Gastroesophageal sphincter (tissue), 4 donors: ENCODE measurements at regions not wholly inside any gene's neighbourhood (a gene's known extent, or its start where the extent isn't known, plus 50 kb on each side); places are given as distances from the start of the nearest gene placed in this dataset.
A peak's percentile ranks its signal among the peaks of the same experiment; 100 is the strongest.
"Not testable (repeated sequence)": the region's sequence is repeated elsewhere in the genome, so short reads cannot be mapped to it uniquely, and the experiment has no call there.

Source experiments
- ATAC-seq: fragments of 150-250 bp; one replicate; pipeline ENCODE4 v1.9.1; 2016; ENCODE audit warnings: mild to moderate bottlenecking, moderate library complexity
- H3K27ac ChIP-seq, 4 donors: fragments of 200-600 bp; sonication (generic) in 3 of 4; 1 replicate in 3 of 4; 2 replicates in 1 of 4; pipeline ENCODE4 v1.5.1; 2016 to 2019
- H3K27me3 ChIP-seq: fragments of 200-600 bp; sonication (generic); one replicate; pipeline ENCODE4 v1.5.1; 2019
- H3K36me3 ChIP-seq, 2 donors: fragments of 200-600 bp; sonication (generic); one replicate each; pipeline ENCODE4 v1.5.1; 2019; ENCODE audit warnings: control low read depth in 1 of 2
- H3K4me1 ChIP-seq, 3 donors: fragments of 200-600 bp; sonication (generic); 1 replicate in 2 of 3; 2 replicates in 1 of 3; pipeline ENCODE4 v1.5.1; 2016 to 2019; ENCODE audit warnings: control low read depth in 2 of 3
- H3K4me3 ChIP-seq, 2 donors: fragments of 200-600 bp; sonication (generic); one replicate each; pipeline ENCODE4 v1.5.1; 2019; ENCODE audit warnings: mild to moderate bottlenecking in 1 of 2, moderate library complexity in 1 of 2
- H3K9me3 ChIP-seq, 3 donors: fragments of 200-600 bp; sonication (generic); one replicate each; pipeline ENCODE4 v1.5.1; 2017 to 2019; ENCODE audit warnings: control low read depth in 2 of 3
- EP300 ChIP-seq: sonication (generic); formaldehyde crosslinking; IDR thresholded peaks from one replicate; pipeline ENCODE4 v1.6.1; 2017; ENCODE audit warnings: antibody characterized with exemption, mild to moderate bottlenecking
- POLR2A ChIP-seq, 2 donors: fragments of 450-650 bp; IDR thresholded peaks; one replicate each; pipeline ENCODE4 v1.6.1; 2017; ENCODE audit warnings: antibody characterized with exemption in 2 of 2, mild to moderate bottlenecking in 2 of 2, moderate library complexity in 1 of 2
- POLR2AphosphoS5 ChIP-seq: sonication (generic); formaldehyde crosslinking; IDR thresholded peaks from one replicate; pipeline ENCODE4 v1.6.1; 2017; ENCODE audit warnings: antibody characterized with exemption
- WGBS, 2 donors: methylation state at CpG; one replicate each; pipeline ENCODE4 v1.1.5; 2018; ENCODE audit warnings: low coverage in 1 of 2; 5-methylcytosine and 5-hydroxymethylcytosine counted together
- TF ChIP-seq, protein P1 (sequence below), 4 experiments: fragments of 200-600 bp in 2 of 4; fragments of 450-650 bp in 2 of 4; sonication (generic) in 1 of 4; IDR thresholded peaks; one replicate each; pipeline ENCODE4 v1.5.1; 2017 to 2019; ENCODE audit warnings: antibody characterized with exemption in 4 of 4, mild to moderate bottlenecking in 2 of 4, moderate library complexity in 2 of 4

GRCh38 chr20:29472606-29473005 is 1784.9 kb upstream of the DEFB115 start:
- no peaks in the 10 kb centered on the region for H3K4me1 ChIP-seq
- TF ChIP-seq POLR2A (IDR thresholded peaks at IDR 0.05) (no peak), POLR2AphosphoS5 (no peak), EP300 (no peak)
- TF ChIP-seq, protein P1, sequence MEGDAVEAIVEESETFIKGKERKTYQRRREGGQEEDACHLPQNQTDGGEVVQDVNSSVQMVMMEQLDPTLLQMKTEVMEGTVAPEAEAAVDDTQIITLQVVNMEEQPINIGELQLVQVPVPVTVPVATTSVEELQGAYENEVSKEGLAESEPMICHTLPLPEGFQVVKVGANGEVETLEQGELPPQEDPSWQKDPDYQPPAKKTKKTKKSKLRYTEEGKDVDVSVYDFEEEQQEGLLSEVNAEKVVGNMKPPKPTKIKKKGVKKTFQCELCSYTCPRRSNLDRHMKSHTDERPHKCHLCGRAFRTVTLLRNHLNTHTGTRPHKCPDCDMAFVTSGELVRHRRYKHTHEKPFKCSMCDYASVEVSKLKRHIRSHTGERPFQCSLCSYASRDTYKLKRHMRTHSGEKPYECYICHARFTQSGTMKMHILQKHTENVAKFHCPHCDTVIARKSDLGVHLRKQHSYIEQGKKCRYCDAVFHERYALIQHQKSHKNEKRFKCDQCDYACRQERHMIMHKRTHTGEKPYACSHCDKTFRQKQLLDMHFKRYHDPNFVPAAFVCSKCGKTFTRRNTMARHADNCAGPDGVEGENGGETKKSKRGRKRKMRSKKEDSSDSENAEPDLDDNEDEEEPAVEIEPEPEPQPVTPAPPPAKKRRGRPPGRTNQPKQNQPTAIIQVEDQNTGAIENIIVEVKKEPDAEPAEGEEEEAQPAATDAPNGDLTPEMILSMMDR (IDR thresholded peaks at IDR 0.05), result no peak
- H3K27ac ChIP-seq, result no peak overlapping the region
- 14 to 72% methylated on average over 2 to 3 of the region's 3 CpGs for WGBS, 2 donors
- H3K27me3 ChIP-seq, result no peaks in the 10 kb centered on the region
- peaks cover 0 to 4% (median 0%) of the 10 kb centered on the region in 3 donors for H3K9me3 ChIP-seq
- no peak overlapping the region for H3K4me3 ChIP-seq
- no peak for ATAC-seq
- H3K36me3 ChIP-seq, result no peaks in the 10 kb centered on the region

GRCh38 chr20:29492840-29493239 is 1764.6 kb upstream of the DEFB115 start:
- H3K27ac ChIP-seq, H3K36me3 ChIP-seq, H3K27me3 ChIP-seq, H3K4me1 ChIP-seq, H3K9me3 ChIP-seq, H3K4me3 ChIP-seq, ATAC-seq: not testable (repeated sequence)
- WGBS, 2 donors, result 74 to 82% methylated on average over 4 of the region's 4 CpGs

DNA sequence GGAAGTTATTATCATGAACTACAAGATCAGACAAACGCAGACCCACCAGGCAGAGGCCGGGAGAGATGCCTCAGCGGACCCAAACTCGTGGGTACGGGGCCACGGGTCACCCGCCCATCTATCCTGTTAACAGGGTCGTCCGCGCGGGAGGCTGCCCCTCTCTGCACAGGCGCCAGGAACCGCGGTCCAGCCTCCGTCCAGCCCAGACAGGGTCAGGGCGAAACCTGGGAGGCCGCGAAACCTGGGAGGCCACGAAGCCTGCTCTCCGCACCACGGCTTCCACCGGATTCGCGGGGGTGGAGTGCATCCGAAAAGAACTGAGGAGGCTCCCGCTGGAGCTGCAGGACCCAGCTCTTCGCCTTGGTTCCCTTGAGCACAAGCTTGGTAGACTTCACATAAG is 1760.7 kb upstream of the DEFB115 start:
- H3K4me3 ChIP-seq, result peak overlapping the region in 1 of 2 donors; percentile 61
- not testable (repeated sequence) for H3K27me3 ChIP-seq, H3K4me1 ChIP-seq, ATAC-seq, H3K36me3 ChIP-seq
- H3K27ac ChIP-seq, result peak overlapping the region in 1 of 4 donors; percentile 73
- H3K9me3 ChIP-seq, result peaks cover 0 to 13% (median 0%) of the 10 kb centered on the region in 3 donors
- 0 to 20% methylated on average over 1 to 4 of the region's 27 CpGs for WGBS, 2 donors

GRCh38 chr20:29497261-29497671 is 1760.2 kb upstream of the DEFB115 start:
- Histone ChIP-seq H3K27ac (peak overlapping the region in 1 of 4 donors; percentile 73), H3K9me3 (peaks cover 0 to 13% (median 0%) of the 10 kb centered on the region in 3 donors), H3K36me3 (no peaks in the 10 kb centered on the region), H3K27me3 (peaks cover 3% of the 10 kb centered on the region), H3K4me3 (peak overlapping the region in 1 of 2 donors; percentile 61), H3K4me1 (no peaks in the 10 kb centered on the region)
- peak; percentile 48 for ATAC-seq
- TF ChIP-seq POLR2AphosphoS5, result peak; percentile 27
- no peak for TF ChIP-seq EP300
- WGBS, 2 donors, result 49 to 57% methylated on average over 22 to 38 of the region's 39 CpGs

GRCh38 chr20:29497684-29498083 is 1759.8 kb upstream of the DEFB115 start:
- not testable (repeated sequence) for H3K36me3 ChIP-seq, ATAC-seq, H3K4me1 ChIP-seq, H3K27me3 ChIP-seq
- H3K27ac ChIP-seq, result peak overlapping the region in 1 of 4 donors; percentile 73
- H3K9me3 ChIP-seq, result peaks cover 0 to 13% (median 0%) of the 10 kb centered on the region in 3 donors
- 50 to 60% methylated on average over 18 of the region's 18 CpGs for WGBS, 2 donors
- peak overlapping the region in 1 of 2 donors; percentile 61 for H3K4me3 ChIP-seq

- peaks cover 0 to 16% (median 0%) of the 10 kb centered on the region in 3 donors for H3K9me3 ChIP-seq
- not testable (repeated sequence) for ATAC-seq, H3K27ac ChIP-seq, H3K4me1 ChIP-seq, H3K36me3 ChIP-seq, H3K4me3 ChIP-seq, H3K27me3 ChIP-seq
- 57 to 58% methylated on average over 3 of the region's 3 CpGs for WGBS, 2 donors
These were observed 1756.7 kb upstream of the DEFB115 start for GRCh38 chr20:29500738-29501137.

- ATAC-seq, H3K4me1 ChIP-seq, H3K4me3 ChIP-seq, H3K27me3 ChIP-seq, H3K27ac ChIP-seq, H3K36me3 ChIP-seq: not testable (repeated sequence)
- WGBS, 2 donors, result 71 to 75% methylated on average over 5 to 8 of the region's 13 CpGs
- peaks cover 0 to 28% (median 0%) of the 10 kb centered on the region in 3 donors for H3K9me3 ChIP-seq
These were observed 1742.8 kb upstream of the DEFB115 start for GRCh38 chr20:29514634-29515033.

GRCh38 chr20:29516847-29517246 is 1740.6 kb upstream of the DEFB115 start:
- H3K27me3 ChIP-seq, ATAC-seq, H3K36me3 ChIP-seq, H3K27ac ChIP-seq, H3K4me3 ChIP-seq, H3K4me1 ChIP-seq: not testable (repeated sequence)
- WGBS, 2 donors, result 55 to 62% methylated on average over 5 of the region's 5 CpGs
- peaks cover 0 to 22% (median 0%) of the 10 kb centered on the region in 3 donors for H3K9me3 ChIP-seq

DNA sequence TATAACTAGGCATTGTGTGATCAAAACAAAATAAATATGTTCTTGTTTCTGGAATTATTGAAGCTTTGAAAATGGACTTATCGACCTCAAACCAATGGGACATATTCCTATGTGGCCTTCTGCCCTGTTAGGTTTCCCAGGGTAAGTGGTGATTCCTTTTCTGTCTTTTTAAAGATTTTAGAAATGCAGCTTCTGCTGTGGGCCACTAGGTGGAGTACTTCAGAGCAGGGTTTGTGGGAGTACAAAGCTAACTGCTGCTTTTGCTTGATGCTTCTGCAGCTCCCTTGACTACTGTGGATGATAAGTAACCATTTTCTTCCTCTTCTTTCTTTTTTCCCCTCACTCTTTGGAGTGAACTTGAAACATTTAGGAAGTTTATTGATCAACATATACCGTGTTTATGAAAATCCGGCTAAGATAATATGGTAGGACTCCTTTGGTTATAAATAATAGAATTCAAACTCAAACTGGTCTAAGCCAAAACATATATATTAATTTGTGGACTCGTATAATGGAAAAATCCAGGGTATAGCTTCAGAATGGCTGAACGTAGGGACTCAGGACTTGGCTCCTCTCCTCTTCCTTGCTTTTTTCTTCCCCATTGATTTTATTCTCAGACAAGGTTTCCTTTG is 1737.7 kb upstream of the DEFB115 start:
- not testable (repeated sequence) for H3K36me3 ChIP-seq, H3K4me3 ChIP-seq, H3K9me3 ChIP-seq, H3K27me3 ChIP-seq, ATAC-seq, H3K27ac ChIP-seq, H3K4me1 ChIP-seq
- 39 to 42% methylated on average over 5 of the region's 5 CpGs for WGBS, 2 donors
- TF ChIP-seq, protein P1 (IDR thresholded peaks at IDR 0.05), result peak in 1 of 4 experiments; percentile 25

- H3K9me3 ChIP-seq, H3K4me1 ChIP-seq, H3K4me3 ChIP-seq, H3K27me3 ChIP-seq, ATAC-seq, H3K27ac ChIP-seq, H3K36me3 ChIP-seq: not testable (repeated sequence)
- WGBS, 2 donors, result 36% methylated on average over 4 of the region's 4 CpGs; no CpG with 5 or more reads in 1 of the 2 donors
These were observed 1723.8 kb upstream of the DEFB115 start for GRCh38 chr20:29533566-29534177.
